ENCODE measurements at regions not wholly inside any gene's neighbourhood (a gene's known extent, or its start where the extent isn't known, plus 50 kb on each side); places are given as distances from the start of the nearest gene placed in this dataset.
"Not testable (repeated sequence)": the region's sequence is repeated elsewhere in the genome, so short reads cannot be mapped to it uniquely, and the experiment has no call there.

- H3K4me1 Mint-ChIP-seq (ENCODE audit: low read depth); H3K4me3 Mint-ChIP-seq; H3K9me3 ChIP-seq (ENCODE audit: control insufficient read depth in 1 of 2, insufficient read depth in 1 of 2, low read length in 2 of 2); H3K9me3 Mint-ChIP-seq; H3K27me3 ChIP-seq (ENCODE audit: control insufficient read depth in 1 of 2, insufficient read depth in 2 of 2, low read length in 2 of 2); intact Hi-C loops (cut with DNase I, micrococcal nuclease); POLR2A ChIA-PET; H3K27ac ChIP-seq (ENCODE audit: low read depth in 1 of 2, low read length in 2 of 2); H3K4me3 ChIP-seq (ENCODE audit: low read length); H3K4me1 ChIP-seq (ENCODE audit: insufficient read depth, low read length); CTCF ChIA-PET; H3K27me3 Mint-ChIP-seq; H3K36me3 Mint-ChIP-seq (ENCODE audit: low read depth); ATAC-seq (ENCODE audit: poor library complexity); H3K36me3 ChIP-seq (ENCODE audit: insufficient read depth, low read length); H3K27ac Mint-ChIP-seq; DNase-seq: not testable (repeated sequence)
Measured at GRCh38 chr21:9819549-9820192, 701.7 kb upstream of the TPTE start.

- H3K27ac Mint-ChIP-seq; CTCF ChIA-PET; H3K36me3 ChIP-seq (ENCODE audit: insufficient read depth, low read length); ATAC-seq (ENCODE audit: poor library complexity); H3K27me3 ChIP-seq (ENCODE audit: control insufficient read depth in 1 of 2, insufficient read depth in 2 of 2, low read length in 2 of 2); H3K4me1 ChIP-seq (ENCODE audit: insufficient read depth, low read length); H3K27me3 Mint-ChIP-seq; intact Hi-C loops (cut with DNase I, micrococcal nuclease); H3K9me3 Mint-ChIP-seq; H3K27ac ChIP-seq (ENCODE audit: low read depth in 1 of 2, low read length in 2 of 2); H3K4me3 Mint-ChIP-seq; H3K9me3 ChIP-seq (ENCODE audit: control insufficient read depth in 1 of 2, insufficient read depth in 1 of 2, low read length in 2 of 2); H3K36me3 Mint-ChIP-seq (ENCODE audit: low read depth); POLR2A ChIA-PET; DNase-seq; H3K4me1 Mint-ChIP-seq (ENCODE audit: low read depth); H3K4me3 ChIP-seq (ENCODE audit: low read length): not testable (repeated sequence)
Measured at GRCh38 chr21:9820579-9820978, 700.8 kb upstream of the TPTE start.

GRCh38 chr21:9821472-9821871, 699.9 kb upstream of the TPTE start:
- H3K4me3 ChIP-seq (ENCODE audit: low read length); H3K27ac Mint-ChIP-seq; H3K27ac ChIP-seq (ENCODE audit: low read depth in 1 of 2, low read length in 2 of 2); H3K36me3 Mint-ChIP-seq (ENCODE audit: low read depth); H3K4me1 Mint-ChIP-seq (ENCODE audit: low read depth); H3K9me3 Mint-ChIP-seq; H3K27me3 Mint-ChIP-seq; POLR2A ChIA-PET; H3K9me3 ChIP-seq (ENCODE audit: control insufficient read depth in 1 of 2, insufficient read depth in 1 of 2, low read length in 2 of 2); H3K4me1 ChIP-seq (ENCODE audit: insufficient read depth, low read length); H3K36me3 ChIP-seq (ENCODE audit: insufficient read depth, low read length); H3K27me3 ChIP-seq (ENCODE audit: control insufficient read depth in 1 of 2, insufficient read depth in 2 of 2, low read length in 2 of 2); intact Hi-C loops (cut with DNase I, micrococcal nuclease); H3K4me3 Mint-ChIP-seq; CTCF ChIA-PET; ATAC-seq (ENCODE audit: poor library complexity): not testable (repeated sequence)
- peak in 1 of 14 experiments; percentile 40 for DNase-seq

GRCh38 chr21:9822093-9822820, 699.1 kb upstream of the TPTE start:
- H3K4me3 ChIP-seq (ENCODE audit: low read length); CTCF ChIA-PET; H3K9me3 Mint-ChIP-seq; H3K27me3 ChIP-seq (ENCODE audit: control insufficient read depth in 1 of 2, insufficient read depth in 2 of 2, low read length in 2 of 2); H3K4me1 Mint-ChIP-seq (ENCODE audit: low read depth); DNase-seq; intact Hi-C loops (cut with DNase I, micrococcal nuclease); H3K27ac ChIP-seq (ENCODE audit: low read depth in 1 of 2, low read length in 2 of 2); ATAC-seq (ENCODE audit: poor library complexity); H3K27me3 Mint-ChIP-seq; H3K36me3 ChIP-seq (ENCODE audit: insufficient read depth, low read length); H3K27ac Mint-ChIP-seq; H3K4me1 ChIP-seq (ENCODE audit: insufficient read depth, low read length); POLR2A ChIA-PET; H3K9me3 ChIP-seq (ENCODE audit: control insufficient read depth in 1 of 2, insufficient read depth in 1 of 2, low read length in 2 of 2); H3K4me3 Mint-ChIP-seq; H3K36me3 Mint-ChIP-seq (ENCODE audit: low read depth): not testable (repeated sequence)

- H3K27me3 Mint-ChIP-seq; intact Hi-C loops (cut with DNase I, micrococcal nuclease); H3K36me3 Mint-ChIP-seq (ENCODE audit: low read depth); POLR2A ChIA-PET; H3K4me1 Mint-ChIP-seq (ENCODE audit: low read depth); H3K36me3 ChIP-seq (ENCODE audit: insufficient read depth, low read length); H3K9me3 Mint-ChIP-seq; H3K4me1 ChIP-seq (ENCODE audit: insufficient read depth, low read length); H3K4me3 Mint-ChIP-seq; H3K9me3 ChIP-seq (ENCODE audit: control insufficient read depth in 1 of 2, insufficient read depth in 1 of 2, low read length in 2 of 2); H3K27me3 ChIP-seq (ENCODE audit: control insufficient read depth in 1 of 2, insufficient read depth in 2 of 2, low read length in 2 of 2); CTCF ChIA-PET; ATAC-seq (ENCODE audit: poor library complexity); H3K27ac Mint-ChIP-seq; H3K27ac ChIP-seq (ENCODE audit: low read depth in 1 of 2, low read length in 2 of 2); H3K4me3 ChIP-seq (ENCODE audit: low read length): not testable (repeated sequence)
- DNase-seq = peak in 2 of 14 experiments; percentile 11 to 57
Measured at GRCh38 chr21:9823197-9824157, 697.9 kb upstream of the TPTE start.

- CTCF ChIA-PET; POLR2A ChIA-PET; H3K4me1 Mint-ChIP-seq (ENCODE audit: low read depth): not testable (repeated sequence)
Measured at GRCh38 chr21:9830801-9831200, 690.6 kb upstream of the TPTE start.

More at GRCh38 chr21:9830801-9831200, 690.6 kb upstream of the TPTE start:
- H3K27me3 ChIP-seq (ENCODE audit: control insufficient read depth in 1 of 2, insufficient read depth in 2 of 2, low read length in 2 of 2); H3K27ac Mint-ChIP-seq; H3K27ac ChIP-seq (ENCODE audit: low read depth in 1 of 2, low read length in 2 of 2); H3K9me3 Mint-ChIP-seq; intact Hi-C loops (cut with DNase I, micrococcal nuclease); H3K36me3 Mint-ChIP-seq (ENCODE audit: low read depth); H3K4me3 ChIP-seq (ENCODE audit: low read length); H3K9me3 ChIP-seq (ENCODE audit: control insufficient read depth in 1 of 2, insufficient read depth in 1 of 2, low read length in 2 of 2); H3K36me3 ChIP-seq (ENCODE audit: insufficient read depth, low read length); H3K4me3 Mint-ChIP-seq; DNase-seq; ATAC-seq (ENCODE audit: poor library complexity); H3K27me3 Mint-ChIP-seq; H3K4me1 ChIP-seq (ENCODE audit: insufficient read depth, low read length): not testable (repeated sequence)
